ENCODE measurements at regions not wholly inside any gene's neighbourhood (a gene's known extent, or its start where the extent isn't known, plus 50 kb on each side); places are given as distances from the start of the nearest gene placed in this dataset.
"Not testable (repeated sequence)": the region's sequence is repeated elsewhere in the genome, so short reads cannot be mapped to it uniquely, and the experiment has no call there.

- TF ChIP-seq POLR2A, TAF1, POLR2AphosphoS5 (IDR thresholded peaks at IDR 0.05; ENCODE audit: low read depth, low read length): not testable (repeated sequence)
Observed at GRCh38 chr16:79984149-79984548, 383.6 kb upstream of the MAF start.
